Astrocyte (in vitro differentiated cells and primary cell): ENCODE measurements at regions not wholly inside any gene's neighbourhood (a gene's known extent, or its start where the extent isn't known, plus 50 kb on each side); places are given as distances from the start of the nearest gene placed in this dataset.

ENCODE experiments used
- DNase-seq: peaks from one replicate; pipeline ENCODE4 v3.0.0-alpha.2; 2010; ENCODE audit warnings: low read depth
- FAIRE-seq: peaks from 2 replicates; lab custom pipeline; 2011; peaks lifted over from hg19 to GRCh38; lab: Jason Lieb, UNC
- H2AFZ ChIP-seq: 2 replicates; pipeline ENCODE4 v1.6.0; 2012; ENCODE audit warnings: low read depth, low read length, inconsistent platforms
- H3K27ac ChIP-seq: 2 replicates; pipeline ENCODE4 v1.5.1; 2011; ENCODE audit warnings: low read depth, low read length, inconsistent platforms
- H3K27me3 ChIP-seq: 2 replicates; pipeline ENCODE4 v1.6.0; 2011; ENCODE audit warnings: low read length, inconsistent platforms; ENCODE audit not compliant: insufficient read depth
- H3K36me3 ChIP-seq: 2 replicates; pipeline ENCODE4 v1.5.1; 2011; ENCODE audit warnings: low read length, inconsistent platforms; ENCODE audit not compliant: insufficient read depth
- H3K4me1 ChIP-seq: 2 replicates; pipeline ENCODE4 v1.5.1; 2011; ENCODE audit warnings: low read length, inconsistent platforms; ENCODE audit not compliant: insufficient read depth
- H3K4me2 ChIP-seq: 2 replicates; pipeline ENCODE4 v1.6.0; 2012; ENCODE audit warnings: low read length, inconsistent platforms
- H3K4me3 ChIP-seq: 2 replicates; pipeline ENCODE4 v1.5.1; 2011; ENCODE audit warnings: low read depth, mild to moderate bottlenecking, low read length, inconsistent platforms; ENCODE audit not compliant: insufficient read depth
- H3K79me2 ChIP-seq: 2 replicates; pipeline ENCODE4 v1.6.0; 2012; ENCODE audit warnings: mild to moderate bottlenecking, low read length, inconsistent platforms; ENCODE audit not compliant: insufficient read depth
- H3K9ac ChIP-seq: 2 replicates; pipeline ENCODE4 v1.6.0; 2012; ENCODE audit warnings: mild to moderate bottlenecking, low read length, inconsistent platforms
- H3K9me3 ChIP-seq: 2 replicates; pipeline ENCODE4 v1.5.1; 2012; ENCODE audit warnings: low read depth, mild to moderate bottlenecking, low read length, inconsistent platforms; ENCODE audit not compliant: insufficient read depth
- H4K20me1 ChIP-seq: 2 replicates; pipeline ENCODE4 v1.6.0; 2012; ENCODE audit warnings: low read length, inconsistent platforms; ENCODE audit not compliant: insufficient read depth
- H3K27ac Mint-ChIP-seq: one replicate; pipeline ENCODE4 v1.8.0; 2021; ENCODE audit warnings: mild to moderate bottlenecking, mixed read lengths; ENCODE audit not compliant: unreplicated experiment
- H3K27me3 Mint-ChIP-seq: one replicate; pipeline ENCODE4 v1.8.0; 2021; ENCODE audit warnings: low read depth, mixed read lengths; ENCODE audit not compliant: unreplicated experiment
- H3K36me3 Mint-ChIP-seq: one replicate; pipeline ENCODE4 v1.8.0; 2021; ENCODE audit warnings: low read depth, mixed read lengths; ENCODE audit not compliant: unreplicated experiment
- H3K4me1 Mint-ChIP-seq: one replicate; pipeline ENCODE4 v1.8.0; 2021; ENCODE audit warnings: low read depth, mixed read lengths; ENCODE audit not compliant: unreplicated experiment
- H3K4me3 Mint-ChIP-seq: one replicate; pipeline ENCODE4 v1.8.0; 2021; ENCODE audit warnings: mild to moderate bottlenecking, moderate library complexity, mixed read lengths; ENCODE audit not compliant: unreplicated experiment
- H3K9me3 Mint-ChIP-seq: one replicate; pipeline ENCODE4 v1.8.0; 2021; ENCODE audit warnings: mild to moderate bottlenecking, mixed read lengths; ENCODE audit not compliant: unreplicated experiment
- CTCF ChIP-seq: IDR thresholded peaks from 2 replicates; pipeline ENCODE4 v1.5.1; 2011; ENCODE audit warnings: low read depth, mild to moderate bottlenecking, inconsistent platforms, low read length, moderate library complexity; ENCODE audit not compliant: insufficient read depth
- EZH2 ChIP-seq: IDR thresholded peaks from 2 replicates; pipeline ENCODE4 v1.6.1; 2012; ENCODE audit warnings: mild to moderate bottlenecking, low read length, inconsistent platforms; ENCODE audit not compliant: insufficient read depth

GRCh38 chr6:7671076-7671475, 54.8 kb upstream of the BMP6 start:
- no peak for FAIRE-seq

GRCh38 chr6:7671581-7671980, 54.3 kb upstream of the BMP6 start:
- Histone ChIP-seq H3K79me2 (no peaks in the 10 kb centered on the region), H4K20me1 (no peaks in the 10 kb centered on the region), H3K36me3 (no peaks in the 10 kb centered on the region), H3K27ac (no peak overlapping the region), H2AFZ (no peak overlapping the region), H3K4me2 (peak overlapping the region; percentile 28), H3K4me1 (peaks cover 11% of the 10 kb centered on the region), H3K4me3 (no peak overlapping the region), H3K27me3 (no peaks in the 10 kb centered on the region), H3K9ac (peak overlapping the region; percentile 20), H3K9me3 (no peaks in the 10 kb centered on the region)
- H3K4me3 Mint-ChIP-seq = no peak overlapping the region
- peaks cover 10% of the 10 kb centered on the region for H3K4me1 Mint-ChIP-seq
- H3K27me3 Mint-ChIP-seq = peaks cover 16% of the 10 kb centered on the region
- H3K36me3 Mint-ChIP-seq = no peaks in the 10 kb centered on the region
- FAIRE-seq (no peak), DNase-seq (peak; percentile 34)
- TF ChIP-seq CTCF = no peak
- no peak for TF ChIP-seq EZH2
- no peak overlapping the region for H3K27ac Mint-ChIP-seq
- no peaks in the 10 kb centered on the region for H3K9me3 Mint-ChIP-seq

More at GRCh38 chr6:7671076-7671475, 54.8 kb upstream of the BMP6 start:
- Mint-ChIP-seq H3K4me1 (peaks cover 10% of the 10 kb centered on the region), H3K4me3 (no peak overlapping the region), H3K36me3 (no peaks in the 10 kb centered on the region), H3K9me3 (no peaks in the 10 kb centered on the region), H3K27ac (no peak overlapping the region), H3K27me3 (peaks cover 16% of the 10 kb centered on the region)
- H3K27me3 ChIP-seq = no peaks in the 10 kb centered on the region
- H3K4me1 ChIP-seq = peaks cover 11% of the 10 kb centered on the region
- no peaks in the 10 kb centered on the region for H3K79me2 ChIP-seq
- H4K20me1 ChIP-seq = no peaks in the 10 kb centered on the region
- H3K36me3 ChIP-seq = no peaks in the 10 kb centered on the region
- H3K9ac ChIP-seq = no peak overlapping the region
- H3K4me2 ChIP-seq = peak overlapping the region; percentile 28
- TF ChIP-seq EZH2 (no peak), CTCF (no peak)
- no peak overlapping the region for H2AFZ ChIP-seq
- DNase-seq = peak; percentile 22
- H3K4me3 ChIP-seq = no peak overlapping the region
- no peaks in the 10 kb centered on the region for H3K9me3 ChIP-seq
- no peak overlapping the region for H3K27ac ChIP-seq
